Mesendoderm (in vitro differentiated cells): ENCODE measurements at regions not wholly inside any gene's neighbourhood (a gene's known extent, or its start where the extent isn't known, plus 50 kb on each side); places are given as distances from the start of the nearest gene placed in this dataset.

Experiments
- DNase-seq: peaks from one replicate; pipeline ENCODE4 v3.0.0; 2013
- H2AK5ac ChIP-seq: 2 replicates; pipeline ENCODE4 v1.6.1; 2013; ENCODE audit warnings: low read length, inconsistent platforms
- H2BK120ac ChIP-seq: 2 replicates; pipeline ENCODE4 v1.6.1; 2013; ENCODE audit warnings: low read depth, mild to moderate bottlenecking, low read length, moderate library complexity, mixed read lengths
- H2BK15ac ChIP-seq: replicated peaks from 2 replicates; pipeline ENCODE4 v1.6.1; 2013; ENCODE audit warnings: low read depth, mild to moderate bottlenecking, moderate library complexity
- H2BK5ac ChIP-seq: 2 replicates; pipeline ENCODE4 v1.6.1; 2013; ENCODE audit warnings: low read length, inconsistent platforms
- H3K18ac ChIP-seq: 2 replicates; pipeline ENCODE4 v1.6.1; 2013; ENCODE audit warnings: mild to moderate bottlenecking, low read length, mixed read lengths
- H3K23ac ChIP-seq: one replicate; pipeline ENCODE4 v1.6.1; 2013; ENCODE audit warnings: low read length
- H3K27ac ChIP-seq: 2 replicates; pipeline ENCODE4 v1.5.1; 2013; ENCODE audit warnings: low read depth, mild to moderate bottlenecking, inconsistent platforms, low read length, moderate library complexity
- H3K27me3 ChIP-seq: 2 replicates; pipeline ENCODE4 v1.6.1; 2013; ENCODE audit warnings: low read length, control low read depth, mild to moderate bottlenecking, inconsistent platforms; ENCODE audit not compliant: insufficient read depth, poor library complexity
- H3K36me3 ChIP-seq: 2 replicates; pipeline ENCODE4 v1.6.1; 2013; ENCODE audit warnings: low read length, inconsistent platforms; ENCODE audit not compliant: control insufficient read depth, insufficient read depth
- H3K4ac ChIP-seq: one replicate; pipeline ENCODE4 v1.6.1; 2013; ENCODE audit warnings: low read depth, mild to moderate bottlenecking, low read length, moderate library complexity
- H3K4me1 ChIP-seq: 2 replicates; pipeline ENCODE4 v1.6.1; 2013; ENCODE audit warnings: low read depth, low read length, inconsistent platforms; ENCODE audit not compliant: control insufficient read depth
- H3K4me2 ChIP-seq: 2 replicates; pipeline ENCODE4 v1.6.1; 2013; ENCODE audit warnings: low read length
- H3K4me3 ChIP-seq: 2 replicates; pipeline ENCODE4 v1.5.1; 2013; ENCODE audit warnings: mild to moderate bottlenecking, low read length
- H3K56ac ChIP-seq: one replicate; pipeline ENCODE4 v1.6.1; 2013; ENCODE audit warnings: low read length
- H3K79me1 ChIP-seq: 2 replicates; pipeline ENCODE4 v1.6.1; 2013; ENCODE audit warnings: low read length, inconsistent platforms
- H3K79me2 ChIP-seq: 2 replicates; pipeline ENCODE4 v1.6.1; 2013; ENCODE audit warnings: mild to moderate bottlenecking, low read length; ENCODE audit not compliant: control insufficient read depth, insufficient read depth
- H3K9ac ChIP-seq: 2 replicates; pipeline ENCODE4 v1.6.1; 2013; ENCODE audit warnings: low read length, inconsistent platforms
- H4K5ac ChIP-seq: one replicate; pipeline ENCODE4 v1.6.1; 2013; ENCODE audit warnings: low read length
- H4K8ac ChIP-seq: one replicate; pipeline ENCODE4 v1.6.1; 2013; ENCODE audit warnings: low read depth, mild to moderate bottlenecking, control low read depth, low read length, moderate library complexity
- WGBS: extraction: QIAGEN DNeasy Blood & Tissue Kit; methylation state at CpG from one replicate; pipeline ENCODE4 v1.1.7; 2013; ENCODE audit warnings: low lambda C conversion rate, missing lambda C conversion rate; ENCODE audit not compliant: insufficient coverage; ENCODE audit errors: extremely low coverage; 5-methylcytosine and 5-hydroxymethylcytosine counted together

DNA sequence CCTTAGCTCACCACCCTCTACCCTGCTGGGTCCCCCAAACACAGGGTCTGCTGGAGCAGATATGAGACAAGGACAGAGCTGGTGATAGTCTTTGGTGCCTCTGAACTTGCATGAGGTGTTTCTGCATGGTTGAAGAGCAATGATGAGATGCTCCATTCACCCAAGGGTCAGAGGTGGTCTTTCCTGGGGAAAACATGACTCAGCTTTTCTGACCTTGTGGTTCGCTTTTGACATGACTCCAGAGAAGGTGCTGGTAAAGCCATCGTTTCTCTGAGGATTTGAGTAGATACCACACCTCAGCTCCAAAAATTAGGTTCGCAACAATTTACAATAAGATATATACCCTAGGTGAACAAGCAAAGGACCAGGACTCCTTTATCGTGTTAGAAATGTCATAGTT is 304.8 kb downstream of the DHX35 start:
- Histone ChIP-seq H3K9ac (no peak overlapping the region), H3K79me1 (no peaks in the 10 kb centered on the region), H3K4me2 (no peak overlapping the region), H3K4ac (no peak overlapping the region), H4K8ac (no peak overlapping the region), H3K36me3 (no peaks in the 10 kb centered on the region), H3K18ac (no peak overlapping the region), H3K4me3 (no peak overlapping the region), H3K4me1 (peaks cover 6% of the 10 kb centered on the region), H3K56ac (no peak overlapping the region), H3K27ac (no peak overlapping the region), H2BK5ac (no peak overlapping the region), H2BK120ac (no peak overlapping the region), H2AK5ac (no peak overlapping the region), H4K5ac (no peak overlapping the region), H3K23ac (no peak overlapping the region), H3K27me3 (no peaks in the 10 kb centered on the region), H2BK15ac (no peak overlapping the region), H3K79me2 (no peaks in the 10 kb centered on the region)
- no peak for DNase-seq
- no CpG with 5 or more reads among the region's 4 CpGs for WGBS

DNA sequence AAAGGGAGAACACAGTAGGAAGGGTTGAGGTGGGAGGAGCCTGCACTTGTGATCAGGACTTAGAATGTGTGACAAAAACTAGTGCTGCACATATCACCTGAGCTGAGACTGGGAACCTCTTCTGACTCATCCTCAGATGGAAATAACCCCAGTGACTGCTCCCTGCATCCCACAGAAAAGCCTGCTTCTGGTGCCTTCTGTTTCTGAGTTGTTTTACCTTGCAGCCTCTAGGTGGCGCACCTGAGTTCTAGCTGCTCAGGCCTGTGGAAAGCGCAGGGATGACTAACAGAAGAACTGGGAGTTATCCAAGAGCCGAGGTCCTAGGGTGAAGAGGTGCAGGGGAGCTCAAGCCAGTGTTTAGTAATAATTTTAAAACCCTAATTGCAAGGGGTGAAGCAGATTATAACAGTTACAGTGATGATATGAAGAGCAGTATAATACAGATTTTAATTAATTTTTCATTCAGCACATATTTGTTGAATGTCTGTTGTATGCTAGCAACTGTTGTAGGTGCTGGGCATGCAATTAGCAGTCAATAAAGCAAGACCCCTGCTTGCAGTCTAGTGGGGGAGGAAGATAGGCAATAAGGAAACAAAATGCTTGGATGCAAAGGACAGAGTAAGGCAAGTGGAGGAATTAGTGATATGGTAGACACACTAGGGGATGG is 302.5 kb downstream of the DHX35 start:
- no peak overlapping the region for H3K56ac ChIP-seq
- H2BK120ac ChIP-seq: no peak overlapping the region
- no peak overlapping the region for H3K9ac ChIP-seq
- H3K23ac ChIP-seq: no peak overlapping the region
- H4K5ac ChIP-seq: no peak overlapping the region
- no peak overlapping the region for H3K4ac ChIP-seq
- H4K8ac ChIP-seq: no peak overlapping the region
- no peak overlapping the region for H3K18ac ChIP-seq
- no peak overlapping the region for H3K4me2 ChIP-seq
- no peaks in the 10 kb centered on the region for H3K27me3 ChIP-seq
- no CpG with 5 or more reads among the region's 3 CpGs for WGBS
- H3K79me2 ChIP-seq: no peaks in the 10 kb centered on the region
- H3K79me1 ChIP-seq: no peaks in the 10 kb centered on the region
- no peak overlapping the region for H2BK15ac ChIP-seq
- H3K4me1 ChIP-seq: no peaks in the 10 kb centered on the region
- H3K27ac ChIP-seq: no peak overlapping the region
- DNase-seq: peak; percentile 89
- no peaks in the 10 kb centered on the region for H3K36me3 ChIP-seq
- no peak overlapping the region for H2AK5ac ChIP-seq
- no peak overlapping the region for H2BK5ac ChIP-seq
- H3K4me3 ChIP-seq: no peak overlapping the region

DNA sequence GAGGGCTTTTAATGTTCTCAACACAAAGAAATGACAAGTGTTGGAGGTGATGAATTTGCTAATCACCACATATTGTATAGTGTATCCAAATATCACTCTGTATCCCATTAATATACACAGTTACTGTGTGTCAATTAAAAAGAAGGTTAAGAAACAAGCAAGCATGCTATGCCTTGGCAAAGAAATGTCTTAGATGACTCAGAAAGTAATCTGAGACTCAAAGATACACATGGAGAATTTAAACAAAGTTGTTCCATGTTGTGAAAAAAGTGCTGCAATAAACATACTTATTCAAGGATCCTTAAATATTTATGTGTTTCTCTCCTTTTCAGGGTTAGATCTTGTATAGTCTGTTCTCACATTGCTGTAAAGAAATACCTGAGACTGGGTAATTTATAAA is 300.9 kb downstream of the DHX35 start:
- DNase-seq: no peak
- H4K5ac ChIP-seq: no peak overlapping the region

DNA sequence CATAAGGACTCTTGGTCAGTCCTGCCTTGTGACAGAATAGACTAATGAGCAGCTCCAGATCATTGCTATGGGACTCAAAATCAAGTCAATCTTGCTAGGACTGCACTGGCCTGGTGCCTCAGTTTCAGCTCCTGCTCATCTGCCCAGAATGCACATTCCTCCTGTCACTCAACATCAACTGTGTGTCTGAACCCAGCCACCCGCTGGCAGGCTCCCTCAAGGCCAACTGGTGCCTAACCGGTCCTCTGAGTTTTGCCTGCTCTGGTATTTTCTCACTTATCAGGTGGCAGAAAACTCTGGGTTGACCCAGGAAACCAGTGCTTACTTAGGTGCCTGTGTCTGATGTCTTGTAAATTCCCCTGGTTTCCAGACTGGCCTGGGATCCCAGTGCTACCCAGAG is 297.7 kb downstream of the DHX35 start:
- H3K79me1 ChIP-seq: no peaks in the 10 kb centered on the region
- H3K36me3 ChIP-seq: no peaks in the 10 kb centered on the region
- no peaks in the 10 kb centered on the region for H3K27me3 ChIP-seq
- H3K4me1 ChIP-seq: no peaks in the 10 kb centered on the region
- no peak overlapping the region for H4K5ac ChIP-seq
- H3K18ac ChIP-seq: no peak overlapping the region
- H2BK15ac ChIP-seq: no peak overlapping the region
- no peak overlapping the region for H3K4me3 ChIP-seq
- H3K4ac ChIP-seq: no peak overlapping the region
- H3K27ac ChIP-seq: no peak overlapping the region
- H3K23ac ChIP-seq: no peak overlapping the region
- no CpG with 5 or more reads among the region's 2 CpGs for WGBS
- H2BK5ac ChIP-seq: no peak overlapping the region
- H3K4me2 ChIP-seq: no peak overlapping the region
- H4K8ac ChIP-seq: no peak overlapping the region
- DNase-seq: no peak
- no peak overlapping the region for H3K9ac ChIP-seq
- H3K79me2 ChIP-seq: no peaks in the 10 kb centered on the region
- H3K56ac ChIP-seq: no peak overlapping the region
- H2BK120ac ChIP-seq: no peak overlapping the region
- H2AK5ac ChIP-seq: no peak overlapping the region

More for the DNA sequence above, 300.9 kb downstream of the DHX35 start:
- no peak overlapping the region for H2BK5ac ChIP-seq
- no peak overlapping the region for H3K18ac ChIP-seq
- no peaks in the 10 kb centered on the region for H3K79me1 ChIP-seq
- H3K56ac ChIP-seq: no peak overlapping the region
- no peak overlapping the region for H2BK15ac ChIP-seq
- H3K27me3 ChIP-seq: no peaks in the 10 kb centered on the region
- no peak overlapping the region for H2BK120ac ChIP-seq
- no peak overlapping the region for H2AK5ac ChIP-seq
- H3K79me2 ChIP-seq: no peaks in the 10 kb centered on the region
- H4K8ac ChIP-seq: no peak overlapping the region
- no peak overlapping the region for H3K9ac ChIP-seq
- H3K4ac ChIP-seq: no peak overlapping the region
- H3K4me2 ChIP-seq: no peak overlapping the region
- no peak overlapping the region for H3K4me3 ChIP-seq
- no peaks in the 10 kb centered on the region for H3K36me3 ChIP-seq
- no peak overlapping the region for H3K23ac ChIP-seq
- H3K27ac ChIP-seq: no peak overlapping the region
- H3K4me1 ChIP-seq: no peaks in the 10 kb centered on the region

DNA sequence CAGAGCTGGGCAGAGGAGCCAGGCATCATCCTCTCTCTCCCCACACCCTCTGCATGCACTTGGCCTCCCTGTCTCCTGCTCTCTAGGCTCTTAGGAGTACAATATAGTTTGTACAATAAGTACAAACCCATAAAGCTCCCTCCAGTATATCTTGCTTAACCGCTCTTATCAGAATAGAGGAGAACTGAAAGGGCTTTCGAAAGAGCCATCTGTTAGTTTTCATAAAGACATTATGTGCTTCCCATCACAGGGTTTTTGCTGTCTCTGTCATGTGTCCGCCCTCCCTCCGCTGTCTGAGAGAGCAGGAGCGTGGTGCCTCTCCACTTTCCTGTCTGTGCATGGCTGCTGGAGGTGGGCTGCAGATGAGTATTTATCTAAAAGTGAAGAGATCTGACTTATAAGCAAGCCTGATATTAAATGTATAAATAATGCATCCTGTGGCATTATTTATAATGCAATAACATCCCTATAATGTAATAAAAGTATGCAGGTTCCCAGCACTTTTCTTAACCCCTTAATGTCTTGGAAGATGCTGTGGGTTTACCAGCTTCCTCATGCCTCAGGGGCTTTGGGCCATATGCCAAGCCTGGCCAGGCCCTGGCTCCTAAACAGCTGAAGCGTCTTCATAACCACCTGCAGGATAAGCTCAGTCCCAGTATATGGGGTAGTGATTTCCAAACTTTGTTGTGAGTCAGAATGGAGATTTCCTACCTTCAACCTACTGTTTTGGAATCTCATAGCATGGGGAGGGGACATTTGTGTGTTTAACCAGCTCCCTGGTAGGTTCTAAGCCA is 297.1 kb downstream of the DHX35 start:
- Histone ChIP-seq H3K23ac (no peak overlapping the region), H2BK15ac (no peak overlapping the region), H2BK120ac (no peak overlapping the region), H3K79me2 (no peaks in the 10 kb centered on the region), H3K4me2 (no peak overlapping the region), H2AK5ac (no peak overlapping the region), H3K27me3 (no peaks in the 10 kb centered on the region), H3K4me1 (no peaks in the 10 kb centered on the region), H3K4me3 (no peak overlapping the region), H3K36me3 (no peaks in the 10 kb centered on the region), H4K5ac (no peak overlapping the region), H3K27ac (no peak overlapping the region), H3K9ac (no peak overlapping the region), H2BK5ac (no peak overlapping the region), H3K4ac (no peak overlapping the region), H3K18ac (no peak overlapping the region), H4K8ac (no peak overlapping the region), H3K79me1 (no peaks in the 10 kb centered on the region), H3K56ac (no peak overlapping the region)
- DNase-seq: no peak
- WGBS: no CpG with 5 or more reads among the region's 6 CpGs
